RCC 7860 (cell line): ENCODE measurements at regions not wholly inside any gene's neighbourhood (a gene's known extent, or its start where the extent isn't known, plus 50 kb on each side); places are given as distances from the start of the nearest gene placed in this dataset.

Experiments used
- DNase-seq: peaks from one replicate; pipeline ENCODE4 v3.0.0-alpha.2; 2015; ENCODE audit warnings: low spot score
- FAIRE-seq: peaks from 2 replicates; lab custom pipeline; 2012; peaks lifted over from hg19 to GRCh38; lab: Jason Lieb, UNC

- FAIRE-seq, result no peak
Observed at GRCh38 chr2:239494578-239494977, 93.8 kb upstream of the HDAC4 start.

GRCh38 chr2:239489481-239489880 lies 88.7 kb upstream of the HDAC4 start:
- DNase-seq, result no peak
- no peak for FAIRE-seq

More at GRCh38 chr2:239494578-239494977, 93.8 kb upstream of the HDAC4 start:
- DNase-seq, result no peak

- FAIRE-seq, result no peak
- DNase-seq, result no peak
Observed at GRCh38 chr2:239488125-239488524, 87.3 kb upstream of the HDAC4 start.

GRCh38 chr2:239487272-239487671 lies 86.5 kb upstream of the HDAC4 start:
- DNase-seq (no peak), FAIRE-seq (no peak)

GRCh38 chr2:239485622-239486021 lies 84.8 kb upstream of the HDAC4 start:
- FAIRE-seq, result no peak

GRCh38 chr2:239484571-239485355 lies 83.9 kb upstream of the HDAC4 start:
- FAIRE-seq (no peak), DNase-seq (no peak)

More at GRCh38 chr2:239485622-239486021, 84.8 kb upstream of the HDAC4 start:
- DNase-seq, result no peak

- FAIRE-seq, result no peak
- no peak for DNase-seq
Observed at GRCh38 chr2:239482778-239483712, 82.2 kb upstream of the HDAC4 start.

GRCh38 chr2:239479471-239479870 lies 78.7 kb upstream of the HDAC4 start:
- DNase-seq, result no peak
- no peak for FAIRE-seq

- no peak for FAIRE-seq
- no peak for DNase-seq
Observed at GRCh38 chr2:239477591-239477990, 76.8 kb upstream of the HDAC4 start.

GRCh38 chr2:239476757-239477585 lies 76.2 kb upstream of the HDAC4 start:
- DNase-seq (no peak), FAIRE-seq (no peak)

- DNase-seq (no peak), FAIRE-seq (no peak)
Observed at GRCh38 chr2:239476029-239476756, 75.4 kb upstream of the HDAC4 start.

GRCh38 chr2:239475161-239476028 lies 74.6 kb upstream of the HDAC4 start:
- FAIRE-seq, result no peak

GRCh38 chr2:239473211-239473805 lies 72.5 kb upstream of the HDAC4 start:
- no peak for DNase-seq
- no peak for FAIRE-seq

More at GRCh38 chr2:239475161-239476028, 74.6 kb upstream of the HDAC4 start:
- DNase-seq, result no peak

GRCh38 chr2:239472235-239472775 lies 71.5 kb upstream of the HDAC4 start:
- FAIRE-seq (no peak), DNase-seq (no peak)

GRCh38 chr2:239471011-239471792 lies 70.4 kb upstream of the HDAC4 start:
- no peak for FAIRE-seq
- DNase-seq, result no peak

GRCh38 chr2:239470151-239470900 lies 69.5 kb upstream of the HDAC4 start:
- FAIRE-seq, result no peak
- DNase-seq, result no peak
